ENCODE measurements at regions not wholly inside any gene's neighbourhood (a gene's known extent, or its start where the extent isn't known, plus 50 kb on each side); places are given as distances from the start of the nearest gene placed in this dataset.
"Not testable (repeated sequence)": the region's sequence is repeated elsewhere in the genome, so short reads cannot be mapped to it uniquely, and the experiment has no call there.

DNA sequence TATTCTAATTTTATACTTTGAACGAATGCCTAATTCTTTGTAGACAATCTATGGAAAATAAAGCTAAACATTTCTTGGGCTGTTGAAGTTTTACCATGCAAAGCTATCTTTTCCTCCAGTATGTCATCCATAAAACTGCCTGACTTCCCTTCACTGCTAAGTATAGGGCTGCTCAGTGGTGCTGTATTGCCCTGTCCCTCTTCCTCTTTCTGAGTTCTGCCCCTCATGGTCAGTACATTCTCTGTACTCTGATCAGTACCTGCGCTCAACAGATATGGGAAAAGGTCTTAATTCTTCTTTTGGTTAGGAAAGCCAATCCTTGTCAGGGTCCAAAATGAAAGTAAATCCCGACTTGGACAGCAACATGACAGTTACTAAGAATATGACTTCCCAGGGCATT is 321.9 kb downstream of the RAD51AP2 start:
- intact Hi-C loops (cut with micrococcal nuclease): no loop called here

DNA sequence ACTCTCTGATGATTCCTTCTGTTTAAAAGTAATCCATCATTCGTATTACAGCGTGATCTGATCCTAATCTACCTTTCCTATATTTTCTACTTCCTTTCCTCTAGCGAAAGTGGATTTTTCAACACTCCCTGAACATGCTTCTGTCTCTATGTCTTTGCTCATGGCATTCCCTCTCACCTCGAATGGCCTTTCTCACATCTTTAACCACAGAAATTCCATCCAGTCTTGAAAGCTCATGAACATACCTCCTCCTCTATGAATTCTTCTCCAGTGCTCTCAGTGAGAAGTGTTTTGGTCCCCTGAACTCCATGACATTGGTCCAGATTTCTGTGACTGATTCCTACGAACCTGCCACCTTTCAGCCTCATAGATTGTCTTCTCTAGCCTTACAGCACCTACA is 323.2 kb downstream of the RAD51AP2 start:
- intact Hi-C loops (cut with micrococcal nuclease): no loop called here

DNA sequence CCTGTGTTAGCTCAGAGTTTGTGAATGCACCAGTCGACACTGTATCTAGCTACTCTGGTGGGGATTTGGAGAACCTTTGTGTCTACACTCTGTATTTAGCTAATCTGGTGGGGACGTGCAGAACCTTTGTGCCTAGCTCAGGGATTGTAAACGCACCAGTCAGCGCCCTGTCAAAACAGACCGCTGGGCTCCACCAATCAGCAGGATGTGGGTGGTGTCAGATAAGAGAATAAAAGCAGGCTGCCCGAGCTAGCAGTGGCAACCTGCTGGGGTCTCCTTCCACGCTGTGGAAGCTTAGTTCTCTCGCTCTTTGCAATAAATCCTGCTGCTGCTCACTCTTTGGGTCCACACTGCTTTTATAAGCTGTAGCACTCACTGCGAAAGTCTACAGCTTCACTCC is 324.2 kb downstream of the RAD51AP2 start:
- intact Hi-C loops (cut with micrococcal nuclease): no loop called here

DNA sequence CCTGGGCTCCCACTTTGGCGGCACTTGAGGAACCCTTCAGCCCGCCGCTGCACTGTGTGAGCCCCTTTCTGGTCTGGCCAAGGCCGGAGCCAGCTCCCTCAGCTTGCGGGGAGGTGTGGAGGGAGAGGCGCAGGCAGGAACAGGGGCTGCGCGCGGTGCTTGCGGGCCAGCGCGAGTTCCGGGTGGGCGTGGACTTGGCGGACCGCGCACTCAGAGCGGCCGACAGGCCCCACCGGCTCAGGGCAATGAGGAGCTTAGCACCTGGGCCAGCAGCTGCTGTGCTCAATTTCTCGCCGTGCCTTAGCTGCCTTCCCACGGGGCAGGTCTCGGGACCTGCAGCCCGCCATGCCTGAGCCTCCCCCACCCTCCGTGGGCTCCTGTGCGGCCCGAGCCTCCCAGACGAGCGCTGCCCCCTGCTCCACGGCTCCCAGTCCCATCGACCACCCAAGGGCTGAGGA is 324.8 kb downstream of the RAD51AP2 start:
- intact Hi-C loops (cut with micrococcal nuclease): not testable (repeated sequence)

DNA sequence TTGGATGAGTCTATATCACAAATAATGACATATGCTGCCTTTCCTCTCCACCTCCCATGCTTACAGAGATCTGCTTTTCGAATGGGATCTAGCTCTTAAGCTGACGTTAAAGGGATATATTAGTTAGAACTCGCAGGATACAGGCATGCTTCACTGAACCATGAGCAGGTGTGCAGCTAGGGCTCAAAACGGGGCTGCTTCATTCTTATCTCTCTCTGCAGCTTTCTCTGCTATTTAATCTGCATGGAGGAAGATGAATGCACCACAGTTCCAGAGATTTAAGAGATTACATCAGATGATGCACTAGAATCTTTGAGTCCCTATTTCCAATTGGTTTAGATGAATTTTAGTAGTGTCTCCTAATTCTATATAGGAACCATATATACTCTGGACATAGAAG is 327.0 kb downstream of the RAD51AP2 start:
- intact Hi-C loops (cut with micrococcal nuclease): no loop called here

DNA sequence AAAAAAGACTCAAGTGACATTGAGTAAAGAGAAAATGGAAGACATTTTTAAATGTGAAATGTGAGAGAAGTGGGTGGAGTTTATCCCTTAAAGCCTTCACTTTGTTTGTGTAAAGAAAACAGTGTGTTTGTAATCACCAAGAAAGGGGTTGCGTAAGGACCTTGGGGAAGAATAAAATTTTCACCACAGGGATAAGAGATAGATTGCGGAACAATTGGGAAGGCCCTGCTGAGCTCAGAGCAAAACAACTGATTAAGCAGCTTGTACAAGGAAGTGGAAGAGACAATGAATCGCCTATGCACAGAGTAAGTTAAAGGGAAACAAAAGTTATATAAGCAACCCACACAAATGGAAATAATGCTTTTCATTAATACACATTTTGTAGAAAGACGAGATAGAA is 327.7 kb downstream of the RAD51AP2 start:
- intact Hi-C loops (cut with micrococcal nuclease): no loop called here

DNA sequence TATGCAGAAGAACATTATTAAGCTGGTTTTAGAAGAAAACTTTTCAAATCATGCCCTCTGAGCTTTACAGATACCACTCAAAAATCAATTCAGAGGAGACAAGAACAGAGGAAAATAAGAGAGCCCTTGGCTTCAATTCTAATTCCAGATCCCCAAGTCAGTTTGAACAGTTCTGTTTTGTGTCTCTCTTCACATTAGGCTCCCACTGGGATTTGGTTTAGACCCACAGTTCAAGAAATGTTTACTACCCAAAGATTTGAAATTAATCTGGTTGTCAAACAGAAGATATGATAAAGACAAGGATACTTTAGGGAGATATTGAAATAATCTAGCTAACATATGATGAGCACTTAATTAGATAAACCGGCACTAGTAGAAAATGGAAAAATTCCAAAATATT is 329.5 kb downstream of the RAD51AP2 start:
- intact Hi-C loops (cut with micrococcal nuclease): no loop called here

DNA sequence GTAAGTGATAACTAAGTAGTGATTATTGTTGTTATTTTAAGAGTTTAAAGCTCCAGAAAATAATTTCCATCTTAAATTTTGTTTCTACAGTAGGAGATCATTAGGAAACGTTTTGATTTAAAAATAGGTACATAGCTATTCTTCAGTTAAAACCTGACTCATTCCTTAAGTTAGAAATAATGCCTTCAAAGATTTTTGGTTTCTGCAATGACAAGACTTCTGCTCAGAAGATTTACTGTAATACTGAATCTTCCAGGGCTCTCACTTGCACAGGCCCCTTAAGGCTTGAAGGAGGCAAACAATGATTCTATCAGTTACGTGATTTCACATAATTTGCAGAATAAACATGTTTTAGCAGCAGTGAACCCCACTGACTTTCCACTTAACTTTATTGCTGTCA is 333.7 kb downstream of the RAD51AP2 start:
- intact Hi-C loops (cut with micrococcal nuclease): no loop called here

DNA sequence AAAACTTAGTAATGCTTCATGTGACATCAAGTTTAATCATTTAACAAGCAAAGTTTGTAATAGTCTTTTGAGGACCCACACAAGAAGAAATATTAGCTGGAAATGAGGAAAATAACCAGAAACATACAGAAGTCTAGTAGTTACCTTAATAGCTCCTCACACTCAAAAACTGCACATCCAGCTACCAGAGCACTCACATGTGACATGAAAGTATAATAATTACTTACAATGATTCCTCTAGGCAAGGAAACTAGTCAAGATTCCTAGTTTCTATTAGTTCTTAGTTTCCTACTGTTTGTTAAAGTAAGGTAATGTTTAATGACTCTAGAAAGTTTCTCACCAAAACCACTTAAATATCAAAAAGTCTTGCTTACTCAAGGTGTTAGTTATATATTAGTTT is 335.8 kb downstream of the RAD51AP2 start:
- intact Hi-C loops (cut with micrococcal nuclease): no loop called here

DNA sequence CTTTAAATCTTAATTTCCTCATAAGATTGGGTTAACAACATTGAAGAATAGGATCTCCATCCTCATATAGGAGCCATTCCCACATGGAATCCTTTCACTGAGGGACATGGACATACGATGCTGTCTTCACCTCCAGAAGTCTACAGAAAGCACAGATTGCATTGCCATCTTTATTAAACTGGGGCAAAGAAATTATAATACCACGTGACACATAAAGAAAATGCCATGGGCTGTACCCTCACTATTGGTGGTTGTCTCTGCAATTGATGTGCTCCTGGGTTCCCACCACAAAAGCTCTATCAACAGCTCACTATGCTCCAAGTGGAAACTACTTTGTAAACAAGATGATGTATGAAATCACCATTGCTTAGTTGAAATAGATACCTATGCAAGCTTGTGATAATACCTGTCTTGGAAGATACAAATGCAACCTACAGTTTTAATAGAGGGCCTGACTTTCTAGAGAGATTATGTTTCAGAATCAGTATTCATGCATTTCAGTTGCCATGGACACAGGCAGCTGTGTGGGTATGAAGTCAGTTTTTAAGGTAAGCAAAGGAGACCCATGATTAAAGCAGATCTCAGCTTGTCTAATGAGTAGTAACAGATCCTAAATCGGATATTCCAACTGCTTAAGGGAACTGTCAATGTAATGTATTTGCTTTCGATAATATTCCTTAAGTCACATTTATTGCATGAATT is 337.0 kb downstream of the RAD51AP2 start:
- intact Hi-C loops (cut with micrococcal nuclease): no loop called here

DNA sequence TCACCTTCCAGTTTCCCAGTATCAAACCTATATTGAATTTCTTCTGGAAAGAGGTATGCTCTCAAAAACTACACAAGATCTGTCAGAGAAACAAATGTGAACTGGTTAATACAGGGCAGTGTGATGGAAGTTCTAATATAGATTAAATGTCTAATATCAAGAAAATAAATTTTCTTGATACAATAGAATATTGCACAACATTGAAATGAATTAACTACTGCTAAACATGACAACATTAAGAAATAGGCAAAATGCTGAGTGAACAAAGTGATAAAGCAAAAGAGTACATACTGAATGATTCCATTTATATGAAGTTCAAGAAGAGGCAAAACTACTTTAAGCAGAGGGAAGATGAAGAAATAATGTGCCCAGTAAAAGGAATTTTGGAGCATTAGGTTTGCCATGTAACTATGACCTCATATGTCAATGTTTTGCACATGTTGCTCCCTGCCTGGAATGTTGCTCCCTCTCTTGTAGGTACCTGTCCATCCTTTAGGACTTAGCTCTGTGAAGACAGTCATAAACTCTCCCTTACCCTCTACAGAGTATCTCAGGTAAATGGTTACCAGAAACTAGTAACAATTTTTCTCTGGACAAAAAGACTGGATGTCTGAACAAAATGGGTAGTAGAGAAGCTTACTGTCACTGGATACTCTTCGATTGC is 339.0 kb downstream of the RAD51AP2 start:
- intact Hi-C loops (cut with micrococcal nuclease): no loop called here

DNA sequence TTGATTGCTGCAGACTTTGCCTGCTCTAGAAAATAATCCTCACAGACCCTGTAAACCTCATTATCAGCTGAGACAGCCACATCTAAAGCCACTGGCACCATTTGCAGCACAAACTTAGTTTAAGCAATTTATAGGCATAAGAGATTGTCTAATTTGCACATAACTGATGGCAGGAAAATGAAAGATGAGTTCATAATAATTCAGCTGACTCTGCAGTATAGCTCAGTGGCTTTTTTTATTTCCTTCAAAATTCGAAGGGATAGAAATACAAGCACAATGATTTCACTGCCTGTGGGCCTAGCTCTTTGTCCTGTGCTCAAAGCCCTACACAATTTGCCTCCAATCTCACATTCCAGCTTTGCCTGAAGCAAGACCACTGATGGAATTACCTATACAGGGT is 341.2 kb downstream of the RAD51AP2 start:
- intact Hi-C loops (cut with micrococcal nuclease): no loop called here

DNA sequence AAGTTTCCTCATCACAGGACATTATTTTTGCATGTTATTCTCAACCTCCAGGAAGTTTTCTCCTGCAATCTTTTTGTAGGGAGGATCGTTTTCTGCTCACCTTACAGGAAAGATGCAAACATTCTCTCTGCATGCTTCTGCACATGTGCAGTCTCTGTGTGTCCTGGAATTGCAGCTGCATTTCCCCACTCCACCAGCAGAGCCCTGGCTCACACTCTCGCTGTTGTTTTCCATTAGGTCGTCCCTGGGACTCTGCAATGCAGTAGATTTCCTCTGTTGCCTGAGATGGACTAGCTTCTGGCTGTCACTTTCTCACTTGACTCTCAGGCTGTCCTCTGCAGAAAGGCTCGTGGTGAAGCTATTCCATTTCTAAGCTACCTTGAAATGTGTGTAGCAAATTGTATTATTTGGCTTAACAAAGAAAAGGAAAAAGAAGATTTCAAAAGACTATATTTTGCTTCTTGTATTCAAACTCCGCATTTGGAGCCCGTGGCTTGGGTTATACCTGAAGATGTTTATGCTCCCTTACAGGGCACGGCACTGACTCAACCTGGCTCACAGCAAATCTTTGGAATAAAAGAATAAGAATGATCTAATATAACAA is 346.7 kb downstream of the RAD51AP2 start:
- intact Hi-C loops (cut with micrococcal nuclease): no loop called here

DNA sequence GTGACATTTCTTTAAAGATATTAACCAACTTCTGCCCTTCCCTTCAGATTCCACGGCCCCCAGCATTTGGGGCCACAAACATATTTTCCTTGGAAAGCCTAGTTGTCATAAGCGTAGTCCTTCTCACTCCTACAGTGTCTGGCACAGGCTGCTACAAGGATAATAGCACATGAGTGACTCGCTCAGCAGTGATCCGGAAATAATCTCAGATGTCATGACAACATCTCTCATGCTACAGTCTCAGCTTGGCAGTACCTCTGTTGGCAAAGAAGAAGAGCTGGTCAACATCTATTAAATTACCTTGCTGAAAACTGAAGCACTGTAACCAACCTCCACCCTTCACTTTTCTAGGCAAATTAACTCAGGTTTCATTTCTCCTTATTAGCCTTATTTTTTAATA is 351.7 kb downstream of the RAD51AP2 start:
- intact Hi-C loops (cut with micrococcal nuclease): no loop called here

DNA sequence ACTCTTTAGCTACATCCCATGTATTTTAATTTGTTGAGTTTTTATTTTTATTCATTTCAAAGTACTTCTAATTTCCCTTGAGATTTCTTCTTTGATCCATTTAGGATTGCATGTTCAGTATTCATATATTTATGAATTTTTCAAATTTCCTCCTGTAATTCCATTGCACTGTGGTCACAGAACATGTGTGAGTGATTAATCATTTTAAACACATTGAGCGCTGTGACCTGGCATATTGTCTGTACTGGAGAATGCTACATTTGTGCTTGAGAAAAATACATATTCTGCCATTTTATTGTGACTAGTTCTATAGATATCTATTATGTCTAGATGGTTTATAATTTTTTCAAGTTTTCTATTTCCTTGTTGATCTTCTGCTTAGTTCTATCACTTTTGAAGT is 353.7 kb downstream of the RAD51AP2 start:
- intact Hi-C loops (cut with micrococcal nuclease): no loop called here

DNA sequence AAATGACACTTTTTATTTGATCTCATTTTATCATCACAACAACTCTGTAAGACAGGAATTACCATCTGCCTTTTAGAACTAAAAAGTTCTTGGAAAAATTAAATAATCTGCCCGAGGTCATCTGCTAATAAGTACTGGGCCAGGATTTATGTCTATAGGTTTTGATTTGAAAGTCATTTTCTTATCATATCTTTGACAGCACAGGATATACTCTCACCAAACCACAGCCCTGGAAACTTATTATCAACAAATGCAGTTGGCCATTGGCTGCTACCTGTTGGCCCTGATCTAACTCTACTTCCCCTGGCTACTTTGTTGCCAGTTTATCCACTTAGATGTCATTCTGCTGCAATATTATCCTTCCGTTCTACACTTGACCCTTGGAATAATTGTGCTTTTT is 354.6 kb downstream of the RAD51AP2 start:
- intact Hi-C loops (cut with micrococcal nuclease): no loop called here

DNA sequence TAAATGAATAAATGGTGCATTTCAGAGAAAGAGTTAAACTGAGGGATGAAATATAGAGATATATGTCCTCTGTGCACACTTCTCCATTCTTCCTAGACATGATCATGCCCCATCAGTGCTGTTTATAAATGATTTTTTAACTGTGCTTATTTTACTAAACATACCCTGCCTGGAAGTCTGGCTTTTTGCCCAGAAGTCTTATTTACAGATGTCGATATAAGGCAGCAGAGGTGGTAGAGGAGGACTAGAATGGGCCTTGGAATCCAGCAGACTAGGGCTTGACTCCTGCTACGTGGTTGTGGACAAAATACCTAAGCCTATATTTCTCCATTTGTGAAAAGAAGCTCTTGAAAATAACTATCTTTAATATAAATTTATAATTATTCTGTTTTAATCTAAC is 355.5 kb downstream of the RAD51AP2 start:
- intact Hi-C loops (cut with micrococcal nuclease): no loop called here

DNA sequence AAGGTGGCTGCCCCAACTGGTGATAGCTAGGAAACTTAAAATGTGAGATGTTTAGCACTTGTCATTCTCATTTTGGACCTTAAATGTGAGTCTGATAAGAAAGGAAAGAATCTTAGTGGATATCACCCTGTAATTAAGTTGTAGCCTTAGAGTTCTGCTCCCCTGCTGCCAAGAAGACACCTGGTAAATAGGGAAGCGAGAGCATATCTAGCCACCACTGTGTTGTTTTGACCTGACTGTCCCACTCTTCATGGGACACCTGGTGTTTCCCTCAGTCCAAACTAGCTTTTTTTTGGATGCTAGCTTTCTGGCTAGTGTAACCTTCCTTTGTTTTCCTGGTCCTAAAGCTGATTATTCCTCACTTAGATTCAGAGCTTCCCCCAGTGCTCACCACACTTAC is 357.6 kb downstream of the RAD51AP2 start:
- intact Hi-C loops (cut with micrococcal nuclease): no loop called here

DNA sequence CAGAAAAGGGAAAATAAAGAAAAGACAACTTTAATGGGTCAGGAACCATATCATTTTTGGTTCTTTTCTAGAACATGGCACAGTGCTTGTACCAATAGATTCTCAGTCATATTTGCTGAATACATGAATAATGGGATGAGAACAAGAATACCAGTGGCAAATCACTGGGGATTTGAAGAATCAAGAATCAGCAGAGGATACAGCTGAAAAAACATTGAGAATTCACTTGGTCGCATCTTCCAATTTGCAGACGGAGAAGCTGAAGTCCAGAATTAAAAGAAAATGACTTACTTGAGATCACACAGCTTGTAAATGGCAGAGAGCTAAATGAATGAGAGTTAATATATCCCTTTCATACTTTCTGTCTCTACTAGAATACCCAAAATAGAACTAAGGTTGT is 362.2 kb downstream of the RAD51AP2 start:
- intact Hi-C loops (cut with micrococcal nuclease): no loop called here

DNA sequence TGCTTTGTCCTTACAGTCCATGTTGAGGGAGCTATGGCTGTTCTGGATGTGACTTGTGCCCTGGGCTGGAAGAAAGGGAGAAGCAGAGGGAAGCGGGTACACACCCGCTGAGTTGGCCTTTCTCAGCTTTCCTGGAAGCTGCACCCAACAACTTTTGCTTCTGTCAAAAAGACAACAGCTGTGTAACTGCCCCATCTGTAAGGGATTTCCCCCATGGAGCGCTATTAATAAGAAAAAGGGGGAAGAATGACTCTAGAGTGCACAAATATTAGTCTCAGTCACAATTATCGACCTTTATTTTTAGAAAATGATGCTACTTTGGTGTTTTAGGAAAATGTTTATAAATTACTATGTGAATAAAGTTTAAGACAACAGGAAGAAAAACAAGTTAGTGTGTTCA is 368.3 kb downstream of the RAD51AP2 start:
- intact Hi-C loops (cut with micrococcal nuclease): no loop called here

DNA sequence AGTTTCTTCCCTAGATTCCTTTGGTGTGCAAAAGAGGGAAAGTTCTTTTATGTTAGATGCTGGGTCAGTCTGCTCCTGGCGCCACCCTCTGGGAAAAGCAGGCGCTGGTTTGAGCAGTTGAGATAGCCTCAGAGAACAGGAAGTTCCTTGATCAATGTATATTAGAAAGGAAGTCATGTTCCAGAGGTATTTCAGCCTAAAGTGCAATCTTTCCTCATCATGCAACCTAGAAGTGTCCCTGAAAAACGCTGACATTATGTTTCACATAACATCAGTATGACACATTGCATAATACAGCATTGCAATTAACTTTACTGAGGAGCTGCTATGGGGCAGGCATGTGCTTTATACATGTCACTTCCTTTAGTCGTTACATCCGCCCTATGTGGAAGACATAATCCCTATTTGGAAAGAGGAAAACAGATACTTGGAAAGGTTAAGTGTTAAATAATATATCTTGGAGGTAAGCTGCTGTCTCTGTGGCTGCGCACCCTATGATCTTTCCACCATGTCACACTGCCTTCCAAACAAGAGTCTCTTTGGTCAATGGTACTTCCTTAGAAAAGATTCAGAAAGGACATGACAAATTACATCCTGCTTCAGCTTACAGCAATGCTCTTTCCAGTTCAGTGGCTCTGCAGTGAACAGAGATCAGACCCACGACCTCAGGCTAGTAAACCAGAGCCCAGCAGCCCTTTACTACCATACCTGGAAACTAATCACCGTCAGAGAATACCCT is 369.7 kb downstream of the RAD51AP2 start:
- intact Hi-C loops (cut with micrococcal nuclease): no loop called here

DNA sequence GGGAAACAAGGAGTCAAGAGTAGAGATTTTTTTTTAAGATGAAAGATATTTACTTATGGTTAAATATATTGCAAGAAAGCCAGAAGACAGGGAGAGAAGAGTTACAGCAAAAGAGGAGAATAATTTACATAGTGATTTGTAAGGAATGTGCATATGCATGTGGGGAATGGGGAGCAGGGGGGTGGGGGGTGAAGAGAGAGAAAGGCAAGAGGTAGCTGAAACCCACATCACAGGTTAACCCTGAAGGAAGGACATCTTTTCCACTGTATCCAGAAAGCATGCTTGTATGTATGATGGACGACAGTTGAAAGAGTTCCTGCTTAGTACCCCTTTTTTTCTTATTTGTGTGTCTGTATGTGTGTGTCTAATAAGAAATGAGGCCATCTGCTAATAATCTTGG is 371.9 kb downstream of the RAD51AP2 start:
- intact Hi-C loops (cut with micrococcal nuclease): no loop called here
